GM23338 (cell line): ENCODE measurements at regions not wholly inside any gene's neighbourhood (a gene's known extent, or its start where the extent isn't known, plus 50 kb on each side); places are given as distances from the start of the nearest gene placed in this dataset.

Experiments used
- ATAC-seq: fragments of 200-7000 bp; cut with Tn5 transposase; 3 replicates; pipeline ENCODE4 v1.9.1; 2020
- DNase-seq: peaks from one replicate; pipeline ENCODE4 v3.0.0-alpha.2; 2015; ENCODE audit warnings: low spot score
- H2AFZ ChIP-seq: fragments of 200-600 bp; sonication (generic); 2 replicates; pipeline ENCODE4 v1.8.0; 2016; ENCODE audit warnings: antibody characterized with exemption, mild to moderate bottlenecking, moderate library complexity
- H3F3A ChIP-seq: fragments of 200-600 bp; sonication (generic); replicated peaks from 2 replicates; pipeline ENCODE4 v1.8.0; 2017; ENCODE audit warnings: antibody characterized with exemption, mixed run types, low read depth
- H3K27ac ChIP-seq: fragments of 200-600 bp; sonication (generic); 2 replicates; pipeline ENCODE4 v1.6.1; 2016; ENCODE audit warnings: low read depth
- H3K27me3 ChIP-seq: fragments of 200-600 bp; sonication (generic); 2 replicates; pipeline ENCODE4 v1.8.0; 2016; ENCODE audit warnings: mild to moderate bottlenecking, mixed run types, moderate library complexity; ENCODE audit not compliant: insufficient read depth
- H3K36me3 ChIP-seq: fragments of 200-600 bp; sonication (generic); 2 replicates; pipeline ENCODE4 v1.8.0; 2016; ENCODE audit warnings: mild to moderate bottlenecking; ENCODE audit not compliant: insufficient read depth
- H3K4me1 ChIP-seq: fragments of 200-600 bp; sonication (generic); 2 replicates; pipeline ENCODE4 v1.8.0; 2016; ENCODE audit warnings: mild to moderate bottlenecking, moderate library complexity; ENCODE audit not compliant: insufficient read depth
- H3K4me2 ChIP-seq: fragments of 200-600 bp; sonication (generic); 2 replicates; pipeline ENCODE4 v1.7.1; 2017; ENCODE audit warnings: mixed run types
- H3K4me3 ChIP-seq: fragments of 200-600 bp; sonication (generic); 2 replicates; pipeline ENCODE4 v1.6.1; 2016; ENCODE audit warnings: mixed run types
- H3K79me2 ChIP-seq: fragments of 200-600 bp; sonication (generic); replicated peaks from 2 replicates; pipeline ENCODE4 v1.8.0; 2017; ENCODE audit warnings: mild to moderate bottlenecking; ENCODE audit not compliant: insufficient read depth
- H3K9me2 ChIP-seq: fragments of 200-600 bp; sonication (generic); 2 replicates; pipeline ENCODE4 v1.8.0; 2017; ENCODE audit not compliant: insufficient read depth
- H4K20me1 ChIP-seq: fragments of 200-600 bp; sonication (generic); replicated peaks from 2 replicates; pipeline ENCODE4 v1.8.0; 2017; ENCODE audit warnings: mild to moderate bottlenecking; ENCODE audit not compliant: insufficient read depth
- H3K27ac Mint-ChIP-seq: 2 replicates; pipeline ENCODE4 v1.8.0; 2020; ENCODE audit warnings: inconsistent platforms, mild to moderate bottlenecking, moderate library complexity, mixed read lengths
- H3K27me3 Mint-ChIP-seq: 3 replicates; pipeline ENCODE4 v1.8.0; 2022; ENCODE audit warnings: low read depth, mild to moderate bottlenecking, moderate library complexity, mixed read lengths, inconsistent platforms; ENCODE audit not compliant: insufficient read depth, poor library complexity
- H3K36me3 Mint-ChIP-seq: 3 replicates; pipeline ENCODE4 v1.8.0; 2021; ENCODE audit warnings: low read depth, mild to moderate bottlenecking, inconsistent platforms, moderate library complexity, mixed read lengths
- H3K4me1 Mint-ChIP-seq: 3 replicates; pipeline ENCODE4 v1.8.0; 2020; ENCODE audit warnings: mild to moderate bottlenecking, inconsistent platforms, mixed read lengths
- H3K4me3 Mint-ChIP-seq: 3 replicates; pipeline ENCODE4 v1.8.0; 2021; ENCODE audit warnings: moderate library complexity, mild to moderate bottlenecking, inconsistent platforms, mixed read lengths
- H3K9me3 Mint-ChIP-seq: 3 replicates; pipeline ENCODE4 v1.8.0; 2020; ENCODE audit warnings: moderate library complexity, mild to moderate bottlenecking, inconsistent platforms, mixed read lengths
- CREB1 ChIP-seq: fragments of 250-450 bp; sonication (Bioruptor Pico); IDR thresholded peaks from 2 replicates; pipeline ENCODE4 v1.5.0; 2020; ENCODE audit warnings: low read depth, mild to moderate bottlenecking, moderate library complexity
- EZH2 ChIP-seq: fragments of 200-600 bp; sonication (generic); IDR thresholded peaks from one replicate; pipeline ENCODE4 v1.8.0; 2017; ENCODE audit warnings: antibody characterized with exemption, mild to moderate bottlenecking, low read depth; ENCODE audit not compliant: unreplicated experiment
- JUNB ChIP-seq: IDR thresholded peaks from one replicate; pipeline ENCODE4 v1.6.1; 2016; ENCODE audit warnings: antibody characterized with exemption; ENCODE audit not compliant: unreplicated experiment
- NANOG ChIP-seq: IDR thresholded peaks from 2 replicates; pipeline ENCODE4 v1.6.1; 2016; ENCODE audit warnings: antibody characterized with exemption, borderline replicate concordance
- STAT1 ChIP-seq: IDR thresholded peaks from one replicate; pipeline ENCODE4 v1.6.1; 2016; ENCODE audit warnings: antibody characterized with exemption; ENCODE audit not compliant: unreplicated experiment
- ZNF331 ChIP-seq: fragments of 250-450 bp; sonication (Bioruptor Pico); IDR thresholded peaks from 2 replicates; pipeline ENCODE4 v1.5.0; 2020; ENCODE audit warnings: low read depth, mild to moderate bottlenecking, moderate library complexity
- TF ChIP-seq, protein P1 (sequence below), 2 experiments: fragments of 200-600 bp in 1 of 2; sonication (generic) in 1 of 2; conservative IDR thresholded peaks; 2 replicates each; pipeline versions ENCODE4 v1.5.1 to v1.6.1; 2016 to 2017; ENCODE audit warnings: antibody characterized with exemption in 2 of 2, low read depth in 2 of 2, mild to moderate bottlenecking in 2 of 2, moderate library complexity in 1 of 2
- TF ChIP-seq, protein P2 (sequence below): IDR thresholded peaks from 2 replicates; pipeline ENCODE4 v1.6.1; 2016; ENCODE audit warnings: antibody characterized with exemption
- TF ChIP-seq, protein P3 (sequence below): fragments of 250-450 bp; sonication (Bioruptor Pico); IDR thresholded peaks from 2 replicates; pipeline ENCODE4 v1.5.0; 2020; ENCODE audit warnings: mild to moderate bottlenecking, moderate library complexity

DNA sequence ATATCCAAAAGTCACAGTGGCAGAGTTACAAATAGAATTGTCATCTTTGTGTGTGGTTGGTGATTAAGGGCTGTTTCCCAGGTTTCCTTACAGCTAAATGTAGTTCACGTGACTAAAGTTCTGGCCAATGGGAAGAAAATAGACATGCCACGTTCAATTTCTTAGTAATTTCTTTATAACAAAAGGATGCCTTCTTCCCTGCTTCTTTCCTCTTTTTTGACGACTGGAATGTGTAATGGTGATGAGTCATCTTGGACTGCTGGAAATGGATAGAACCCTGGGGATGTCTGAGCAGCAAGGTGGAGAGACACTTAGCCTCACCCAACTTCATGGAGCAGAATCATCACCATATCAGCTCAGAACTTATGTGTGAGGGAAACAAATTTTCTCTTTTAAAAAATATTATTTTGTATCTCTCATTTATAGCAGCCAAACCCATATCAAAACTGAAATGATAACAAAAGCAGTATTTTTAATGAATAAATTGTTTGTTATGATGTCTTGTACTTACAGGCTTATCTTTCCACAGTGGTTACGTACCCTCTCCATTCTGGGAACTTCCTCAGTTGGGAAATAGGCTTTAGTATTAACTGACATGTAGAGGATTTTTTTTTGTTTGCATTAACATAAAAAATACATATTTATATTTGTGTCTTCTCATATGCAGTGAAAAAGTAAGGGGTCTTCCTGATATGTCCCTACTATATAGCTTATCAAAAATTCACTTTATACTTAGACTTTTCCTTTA is 91.1 kb upstream of the CDH2 start:
- H4K20me1 ChIP-seq = no peaks in the 10 kb centered on the region
- no peak overlapping the region for H3K4me3 ChIP-seq
- no peaks in the 10 kb centered on the region for H3K9me2 ChIP-seq
- H3K4me3 Mint-ChIP-seq = no peak overlapping the region
- no peaks in the 10 kb centered on the region for H3K4me1 Mint-ChIP-seq
- H3K4me2 ChIP-seq = no peak overlapping the region
- no peak overlapping the region for H3K27ac Mint-ChIP-seq
- no peak overlapping the region for H3K27ac ChIP-seq
- ATAC-seq (no peak), DNase-seq (no peak)
- TF ChIP-seq EZH2 = no peak
- no peaks in the 10 kb centered on the region for H3K79me2 ChIP-seq
- H3K27me3 Mint-ChIP-seq = no peaks in the 10 kb centered on the region
- H3F3A ChIP-seq = no peaks in the 10 kb centered on the region
- no peaks in the 10 kb centered on the region for H3K27me3 ChIP-seq
- no peaks in the 10 kb centered on the region for H3K36me3 ChIP-seq
- no peak overlapping the region for H2AFZ ChIP-seq
- no peaks in the 10 kb centered on the region for H3K9me3 Mint-ChIP-seq
- H3K36me3 Mint-ChIP-seq = no peaks in the 10 kb centered on the region
- no peaks in the 10 kb centered on the region for H3K4me1 ChIP-seq

DNA sequence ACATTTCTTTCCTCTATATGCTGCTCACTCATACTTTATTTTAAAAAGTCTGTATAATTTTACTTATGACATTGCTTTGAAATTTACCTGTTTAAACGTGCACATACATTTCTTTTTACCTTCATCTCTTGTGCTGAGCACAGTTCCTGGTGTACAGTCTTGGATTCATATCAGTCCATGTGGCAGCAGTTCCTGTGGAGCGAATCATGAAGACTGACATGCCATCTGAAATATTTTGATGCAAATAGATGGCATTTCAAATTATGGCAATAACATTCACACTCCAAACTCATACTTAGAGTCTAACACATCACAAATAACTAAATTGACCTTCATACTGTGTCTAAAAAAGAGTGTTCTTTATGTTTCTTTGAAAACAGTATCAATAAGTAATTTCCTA is 90.3 kb upstream of the CDH2 start:
- no peaks in the 10 kb centered on the region for H3K9me3 Mint-ChIP-seq
- no peaks in the 10 kb centered on the region for H3K27me3 Mint-ChIP-seq
- no peaks in the 10 kb centered on the region for H3F3A ChIP-seq
- no peaks in the 10 kb centered on the region for H3K27me3 ChIP-seq
- no peaks in the 10 kb centered on the region for H3K79me2 ChIP-seq
- H3K4me1 ChIP-seq = no peaks in the 10 kb centered on the region
- H3K27ac Mint-ChIP-seq = no peak overlapping the region
- no peak for DNase-seq
- ATAC-seq = no peak
- no peak overlapping the region for H3K4me3 ChIP-seq
- H3K27ac ChIP-seq = no peak overlapping the region
- H3K36me3 Mint-ChIP-seq = no peaks in the 10 kb centered on the region
- no peaks in the 10 kb centered on the region for H3K4me1 Mint-ChIP-seq
- H3K4me2 ChIP-seq = no peak overlapping the region
- no peaks in the 10 kb centered on the region for H3K9me2 ChIP-seq
- no peaks in the 10 kb centered on the region for H3K36me3 ChIP-seq
- no peak overlapping the region for H3K4me3 Mint-ChIP-seq
- H2AFZ ChIP-seq = no peak overlapping the region
- H4K20me1 ChIP-seq = no peaks in the 10 kb centered on the region
- TF ChIP-seq, protein P1, sequence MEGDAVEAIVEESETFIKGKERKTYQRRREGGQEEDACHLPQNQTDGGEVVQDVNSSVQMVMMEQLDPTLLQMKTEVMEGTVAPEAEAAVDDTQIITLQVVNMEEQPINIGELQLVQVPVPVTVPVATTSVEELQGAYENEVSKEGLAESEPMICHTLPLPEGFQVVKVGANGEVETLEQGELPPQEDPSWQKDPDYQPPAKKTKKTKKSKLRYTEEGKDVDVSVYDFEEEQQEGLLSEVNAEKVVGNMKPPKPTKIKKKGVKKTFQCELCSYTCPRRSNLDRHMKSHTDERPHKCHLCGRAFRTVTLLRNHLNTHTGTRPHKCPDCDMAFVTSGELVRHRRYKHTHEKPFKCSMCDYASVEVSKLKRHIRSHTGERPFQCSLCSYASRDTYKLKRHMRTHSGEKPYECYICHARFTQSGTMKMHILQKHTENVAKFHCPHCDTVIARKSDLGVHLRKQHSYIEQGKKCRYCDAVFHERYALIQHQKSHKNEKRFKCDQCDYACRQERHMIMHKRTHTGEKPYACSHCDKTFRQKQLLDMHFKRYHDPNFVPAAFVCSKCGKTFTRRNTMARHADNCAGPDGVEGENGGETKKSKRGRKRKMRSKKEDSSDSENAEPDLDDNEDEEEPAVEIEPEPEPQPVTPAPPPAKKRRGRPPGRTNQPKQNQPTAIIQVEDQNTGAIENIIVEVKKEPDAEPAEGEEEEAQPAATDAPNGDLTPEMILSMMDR (conservative IDR thresholded peaks at IDR 0.05; ENCODE audit: low read depth in 2 of 2) = no peak
- TF ChIP-seq ZNF331 (no peak), EZH2 (no peak), CREB1 (CRISPR knock-in tag) (no peak), JUNB (no peak), NANOG (no peak), STAT1 (no peak)
- TF ChIP-seq, protein P2, sequence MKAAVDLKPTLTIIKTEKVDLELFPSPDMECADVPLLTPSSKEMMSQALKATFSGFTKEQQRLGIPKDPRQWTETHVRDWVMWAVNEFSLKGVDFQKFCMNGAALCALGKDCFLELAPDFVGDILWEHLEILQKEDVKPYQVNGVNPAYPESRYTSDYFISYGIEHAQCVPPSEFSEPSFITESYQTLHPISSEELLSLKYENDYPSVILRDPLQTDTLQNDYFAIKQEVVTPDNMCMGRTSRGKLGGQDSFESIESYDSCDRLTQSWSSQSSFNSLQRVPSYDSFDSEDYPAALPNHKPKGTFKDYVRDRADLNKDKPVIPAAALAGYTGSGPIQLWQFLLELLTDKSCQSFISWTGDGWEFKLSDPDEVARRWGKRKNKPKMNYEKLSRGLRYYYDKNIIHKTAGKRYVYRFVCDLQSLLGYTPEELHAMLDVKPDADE = no peak
- TF ChIP-seq, protein P3, sequence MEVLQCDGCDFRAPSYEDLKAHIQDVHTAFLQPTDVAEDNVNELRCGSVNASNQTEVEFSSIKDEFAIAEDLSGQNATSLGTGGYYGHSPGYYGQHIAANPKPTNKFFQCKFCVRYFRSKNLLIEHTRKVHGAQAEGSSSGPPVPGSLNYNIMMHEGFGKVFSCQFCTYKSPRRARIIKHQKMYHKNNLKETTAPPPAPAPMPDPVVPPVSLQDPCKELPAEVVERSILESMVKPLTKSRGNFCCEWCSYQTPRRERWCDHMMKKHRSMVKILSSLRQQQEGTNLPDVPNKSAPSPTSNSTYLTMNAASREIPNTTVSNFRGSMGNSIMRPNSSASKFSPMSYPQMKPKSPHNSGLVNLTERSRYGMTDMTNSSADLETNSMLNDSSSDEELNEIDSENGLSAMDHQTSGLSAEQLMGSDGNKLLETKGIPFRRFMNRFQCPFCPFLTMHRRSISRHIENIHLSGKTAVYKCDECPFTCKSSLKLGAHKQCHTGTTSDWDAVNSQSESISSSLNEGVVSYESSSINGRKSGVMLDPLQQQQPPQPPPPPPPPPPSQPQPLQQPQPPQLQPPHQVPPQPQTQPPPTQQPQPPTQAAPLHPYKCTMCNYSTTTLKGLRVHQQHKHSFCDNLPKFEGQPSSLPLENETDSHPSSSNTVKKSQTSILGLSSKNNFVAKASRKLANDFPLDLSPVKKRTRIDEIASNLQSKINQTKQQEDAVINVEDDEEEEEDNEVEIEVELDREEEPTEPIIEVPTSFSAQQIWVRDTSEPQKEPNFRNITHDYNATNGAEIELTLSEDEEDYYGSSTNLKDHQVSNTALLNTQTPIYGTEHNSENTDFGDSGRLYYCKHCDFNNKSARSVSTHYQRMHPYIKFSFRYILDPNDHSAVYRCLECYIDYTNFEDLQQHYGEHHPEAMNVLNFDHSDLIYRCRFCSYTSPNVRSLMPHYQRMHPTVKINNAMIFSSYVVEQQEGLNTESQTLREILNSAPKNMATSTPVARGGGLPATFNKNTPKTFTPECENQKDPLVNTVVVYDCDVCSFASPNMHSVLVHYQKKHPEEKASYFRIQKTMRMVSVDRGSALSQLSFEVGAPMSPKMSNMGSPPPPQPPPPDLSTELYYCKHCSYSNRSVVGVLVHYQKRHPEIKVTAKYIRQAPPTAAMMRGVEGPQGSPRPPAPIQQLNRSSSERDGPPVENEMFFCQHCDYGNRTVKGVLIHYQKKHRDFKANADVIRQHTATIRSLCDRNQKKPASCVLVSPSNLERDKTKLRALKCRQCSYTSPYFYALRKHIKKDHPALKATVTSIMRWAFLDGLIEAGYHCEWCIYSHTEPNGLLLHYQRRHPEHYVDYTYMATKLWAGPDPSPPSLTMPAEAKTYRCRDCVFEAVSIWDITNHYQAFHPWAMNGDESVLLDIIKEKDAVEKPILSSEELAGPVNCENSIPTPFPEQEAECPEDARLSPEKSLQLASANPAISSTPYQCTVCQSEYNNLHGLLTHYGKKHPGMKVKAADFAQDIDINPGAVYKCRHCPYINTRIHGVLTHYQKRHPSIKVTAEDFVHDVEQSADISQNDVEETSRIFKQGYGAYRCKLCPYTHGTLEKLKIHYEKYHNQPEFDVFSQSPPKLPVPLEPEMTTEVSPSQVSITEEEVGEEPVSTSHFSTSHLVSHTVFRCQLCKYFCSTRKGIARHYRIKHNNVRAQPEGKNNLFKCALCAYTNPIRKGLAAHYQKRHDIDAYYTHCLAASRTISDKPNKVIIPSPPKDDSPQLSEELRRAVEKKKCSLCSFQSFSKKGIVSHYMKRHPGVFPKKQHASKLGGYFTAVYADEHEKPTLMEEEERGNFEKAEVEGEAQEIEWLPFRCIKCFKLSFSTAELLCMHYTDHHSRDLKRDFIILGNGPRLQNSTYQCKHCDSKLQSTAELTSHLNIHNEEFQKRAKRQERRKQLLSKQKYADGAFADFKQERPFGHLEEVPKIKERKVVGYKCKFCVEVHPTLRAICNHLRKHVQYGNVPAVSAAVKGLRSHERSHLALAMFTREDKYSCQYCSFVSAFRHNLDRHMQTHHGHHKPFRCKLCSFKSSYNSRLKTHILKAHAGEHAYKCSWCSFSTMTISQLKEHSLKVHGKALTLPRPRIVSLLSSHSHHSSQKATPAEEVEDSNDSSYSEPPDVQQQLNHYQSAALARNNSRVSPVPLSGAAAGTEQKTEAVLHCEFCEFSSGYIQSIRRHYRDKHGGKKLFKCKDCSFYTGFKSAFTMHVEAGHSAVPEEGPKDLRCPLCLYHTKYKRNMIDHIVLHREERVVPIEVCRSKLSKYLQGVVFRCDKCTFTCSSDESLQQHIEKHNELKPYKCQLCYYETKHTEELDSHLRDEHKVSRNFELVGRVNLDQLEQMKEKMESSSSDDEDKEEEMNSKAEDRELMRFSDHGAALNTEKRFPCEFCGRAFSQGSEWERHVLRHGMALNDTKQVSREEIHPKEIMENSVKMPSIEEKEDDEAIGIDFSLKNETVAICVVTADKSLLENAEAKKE (CRISPR knock-in tag) = no peak
